WTC11 (cell line): ENCODE measurements at regions not wholly inside any gene's neighbourhood (a gene's known extent, or its start where the extent isn't known, plus 50 kb on each side); places are given as distances from the start of the nearest gene placed in this dataset.

ENCODE experiments used
- ATAC-seq: fragments of 200-7000 bp; cut with Tn5 transposase; 2 replicates; pipeline ENCODE4 v1.10.0; 2021; ENCODE audit warnings: mild to moderate bottlenecking, moderate library complexity
- CTCF ChIA-PET: fragments of 300-600 bp; sonication (Branson Sonifier 250); formaldehyde crosslinking; loops from one replicate; lab custom pipeline; 2021; ENCODE audit warnings: antibody characterized with exemption; lab: Charles Lee
- POLR2A ChIA-PET: fragments of 350-600 bp; sonication (Branson Sonifier 250); formaldehyde crosslinking; loops from one replicate; lab custom pipeline; 2021; ENCODE audit warnings: antibody characterized with exemption; lab: Charles Lee
- DNase-seq: peaks from one replicate; pipeline ENCODE4 v3.0.0; 2021; ENCODE audit warnings: low spot score
- H3K27ac Mint-ChIP-seq: 2 replicates; pipeline ENCODE4 v1.8.0; 2021; ENCODE audit warnings: mixed read lengths
- H3K27me3 Mint-ChIP-seq: 2 replicates; pipeline ENCODE4 v1.8.0; 2021; ENCODE audit warnings: low read depth, mild to moderate bottlenecking, moderate library complexity, mixed read lengths
- H3K36me3 Mint-ChIP-seq: 2 replicates; pipeline ENCODE4 v1.8.0; 2021; ENCODE audit warnings: mixed read lengths
- H3K4me1 Mint-ChIP-seq: 2 replicates; pipeline ENCODE4 v1.8.0; 2022; ENCODE audit warnings: mixed read lengths
- H3K4me3 Mint-ChIP-seq: 2 replicates; pipeline ENCODE4 v1.8.0; 2021; ENCODE audit warnings: mild to moderate bottlenecking, moderate library complexity, mixed read lengths
- H3K9me3 Mint-ChIP-seq: 2 replicates; pipeline ENCODE4 v1.8.0; 2021; ENCODE audit warnings: mixed read lengths
- CBFB ChIP-seq: sonication (generic); formaldehyde crosslinking; IDR thresholded peaks from 2 replicates; pipeline ENCODE4 v1.8.1; 2022; ENCODE audit warnings: mild to moderate bottlenecking, low read depth, missing genetic modification reagents
- CREM ChIP-seq: sonication (generic); formaldehyde crosslinking; IDR thresholded peaks from 2 replicates; pipeline ENCODE4 v1.8.1; 2022; ENCODE audit warnings: mild to moderate bottlenecking, missing genetic modification reagents, moderate library complexity
- FOXJ3 ChIP-seq: sonication (generic); formaldehyde crosslinking; IDR thresholded peaks from 2 replicates; pipeline ENCODE4 v1.9.0; 2021; ENCODE audit warnings: missing genetic modification reagents, mild to moderate bottlenecking, borderline replicate concordance
- FOXK1 ChIP-seq: sonication (generic); formaldehyde crosslinking; IDR thresholded peaks from 2 replicates; pipeline ENCODE4 v1.8.0; 2022; ENCODE audit warnings: mild to moderate bottlenecking, moderate library complexity, missing genetic modification reagents
- FOXP1 ChIP-seq: sonication (generic); formaldehyde crosslinking; IDR thresholded peaks from 2 replicates; pipeline ENCODE4 v1.8.0; 2022; ENCODE audit warnings: missing genetic modification reagents, mild to moderate bottlenecking, moderate library complexity, borderline replicate concordance
- GRHL2 ChIP-seq: fragments of 250-450 bp; sonication (Bioruptor Pico); IDR thresholded peaks from 2 replicates; pipeline ENCODE4 v1.8.0; 2022; ENCODE audit warnings: mild to moderate bottlenecking, moderate library complexity; ENCODE audit not compliant: insufficient replicate concordance, severe bottlenecking
- IRF2 ChIP-seq: sonication (generic); formaldehyde crosslinking; IDR thresholded peaks from 2 replicates; pipeline ENCODE4 v1.8.0; 2022; ENCODE audit warnings: low read depth, missing genetic modification reagents, borderline replicate concordance
- NR3C1 ChIP-seq: sonication (generic); formaldehyde crosslinking; conservative IDR thresholded peaks from 2 replicates; pipeline ENCODE4 v1.8.1; 2023; ENCODE audit warnings: low read depth, mild to moderate bottlenecking, missing genetic modification reagents
- OVOL2 ChIP-seq: fragments of 250-450 bp; sonication (Bioruptor Pico); IDR thresholded peaks from 2 replicates; pipeline ENCODE4 v1.9.0; 2021; ENCODE audit warnings: mild to moderate bottlenecking, borderline replicate concordance
- SMAD3 ChIP-seq: sonication (generic); formaldehyde crosslinking; IDR thresholded peaks from 2 replicates; pipeline ENCODE4 v1.8.0; 2022; ENCODE audit warnings: missing genetic modification reagents, mild to moderate bottlenecking, borderline replicate concordance
- TEAD4 ChIP-seq: sonication (generic); formaldehyde crosslinking; IDR thresholded peaks from 2 replicates; pipeline ENCODE4 v1.8.0; 2022; ENCODE audit warnings: mild to moderate bottlenecking, missing genetic modification reagents
- ZBTB21 ChIP-seq: sonication (generic); formaldehyde crosslinking; IDR thresholded peaks from 2 replicates; pipeline ENCODE4 v1.8.1; 2023; ENCODE audit warnings: mild to moderate bottlenecking, missing genetic modification reagents, borderline replicate concordance
- ZNF219 ChIP-seq: sonication (generic); formaldehyde crosslinking; IDR thresholded peaks from 2 replicates; pipeline ENCODE4 v1.8.0; 2023; ENCODE audit warnings: missing genetic modification reagents, mild to moderate bottlenecking, borderline replicate concordance
- ZNF396 ChIP-seq: fragments of 250-450 bp; sonication (Bioruptor Pico); IDR thresholded peaks from 2 replicates; pipeline ENCODE4 v1.8.0; 2021; ENCODE audit warnings: mild to moderate bottlenecking, moderate library complexity, borderline replicate concordance
- TF ChIP-seq, protein P1 (sequence below): sonication (generic); formaldehyde crosslinking; conservative IDR thresholded peaks from 2 replicates; pipeline ENCODE4 v1.8.1; 2022; ENCODE audit warnings: mild to moderate bottlenecking, missing genetic modification reagents
- TF ChIP-seq, protein P2 (sequence below): sonication (generic); formaldehyde crosslinking; IDR thresholded peaks from 2 replicates; pipeline ENCODE4 v1.8.1; 2023; ENCODE audit warnings: mild to moderate bottlenecking, missing genetic modification reagents
- TF ChIP-seq, protein P3 (sequence below): sonication (generic); formaldehyde crosslinking; conservative IDR thresholded peaks from 2 replicates; pipeline ENCODE4 v1.8.1; 2023; ENCODE audit warnings: mild to moderate bottlenecking, low read depth, missing genetic modification reagents, moderate library complexity
- TF ChIP-seq, protein P4 (sequence below): sonication (generic); formaldehyde crosslinking; IDR thresholded peaks from 2 replicates; pipeline ENCODE4 v1.8.1; 2023; ENCODE audit warnings: mild to moderate bottlenecking, missing genetic modification reagents
- TF ChIP-seq, protein P5 (sequence below): sonication (generic); formaldehyde crosslinking; IDR thresholded peaks from 2 replicates; pipeline ENCODE4 v1.8.0; 2022; ENCODE audit warnings: mild to moderate bottlenecking, missing genetic modification reagents
- TF ChIP-seq, protein P6 (sequence below): sonication (generic); formaldehyde crosslinking; IDR thresholded peaks from 2 replicates; pipeline ENCODE4 v1.8.1; 2022; ENCODE audit warnings: mild to moderate bottlenecking, moderate library complexity, missing genetic modification reagents
- TF ChIP-seq, protein P7 (sequence below): sonication (generic); formaldehyde crosslinking; IDR thresholded peaks from 2 replicates; pipeline ENCODE4 v1.8.1; 2022; ENCODE audit warnings: low read depth, mild to moderate bottlenecking, moderate library complexity, missing genetic modification reagents, borderline replicate concordance

DNA sequence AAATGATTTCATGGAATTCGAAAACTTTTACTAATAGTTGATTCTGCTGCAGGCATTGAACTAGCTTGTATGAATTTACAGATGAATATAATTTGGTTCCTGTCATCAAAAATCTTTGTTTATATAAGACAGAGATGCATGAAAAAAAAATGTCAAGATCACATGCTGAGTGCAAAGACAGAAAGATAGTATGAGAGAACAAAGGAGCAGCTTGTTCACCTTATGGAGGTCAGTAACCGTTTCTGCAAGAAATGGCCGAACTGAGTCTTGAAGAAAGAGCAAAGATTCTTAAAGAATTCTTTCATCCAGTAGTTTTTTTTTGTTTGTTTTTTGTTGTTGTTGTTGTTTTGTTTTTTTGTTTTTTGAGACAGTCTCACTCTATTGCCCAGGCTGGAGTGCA is 450.6 kb downstream of the TUSC7 start:
- ChIA-PET POLR2A (no interaction called here), CTCF (no interaction called here)
- DNase-seq = no peak
- no peaks in the 10 kb centered on the region for H3K36me3 Mint-ChIP-seq
- H3K27me3 Mint-ChIP-seq = no peaks in the 10 kb centered on the region
- no peak overlapping the region for H3K27ac Mint-ChIP-seq
- H3K4me1 Mint-ChIP-seq = peaks cover 16% of the 10 kb centered on the region
- no peak for ATAC-seq
- no peaks in the 10 kb centered on the region for H3K9me3 Mint-ChIP-seq
- H3K4me3 Mint-ChIP-seq = no peak overlapping the region
- TF ChIP-seq, protein P1, sequence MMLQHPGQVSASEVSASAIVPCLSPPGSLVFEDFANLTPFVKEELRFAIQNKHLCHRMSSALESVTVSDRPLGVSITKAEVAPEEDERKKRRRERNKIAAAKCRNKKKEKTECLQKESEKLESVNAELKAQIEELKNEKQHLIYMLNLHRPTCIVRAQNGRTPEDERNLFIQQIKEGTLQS (CRISPR knock-in tag) = no peak
- no peak for TF ChIP-seq ZNF396 (CRISPR knock-in tag)
- TF ChIP-seq OVOL2 (CRISPR knock-in tag) = no peak
- TF ChIP-seq, protein P2, sequence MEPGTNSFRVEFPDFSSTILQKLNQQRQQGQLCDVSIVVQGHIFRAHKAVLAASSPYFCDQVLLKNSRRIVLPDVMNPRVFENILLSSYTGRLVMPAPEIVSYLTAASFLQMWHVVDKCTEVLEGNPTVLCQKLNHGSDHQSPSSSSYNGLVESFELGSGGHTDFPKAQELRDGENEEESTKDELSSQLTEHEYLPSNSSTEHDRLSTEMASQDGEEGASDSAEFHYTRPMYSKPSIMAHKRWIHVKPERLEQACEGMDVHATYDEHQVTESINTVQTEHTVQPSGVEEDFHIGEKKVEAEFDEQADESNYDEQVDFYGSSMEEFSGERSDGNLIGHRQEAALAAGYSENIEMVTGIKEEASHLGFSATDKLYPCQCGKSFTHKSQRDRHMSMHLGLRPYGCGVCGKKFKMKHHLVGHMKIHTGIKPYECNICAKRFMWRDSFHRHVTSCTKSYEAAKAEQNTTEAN (CRISPR knock-in tag) = no peak
- TF ChIP-seq TEAD4 (CRISPR knock-in tag) = no peak

DNA sequence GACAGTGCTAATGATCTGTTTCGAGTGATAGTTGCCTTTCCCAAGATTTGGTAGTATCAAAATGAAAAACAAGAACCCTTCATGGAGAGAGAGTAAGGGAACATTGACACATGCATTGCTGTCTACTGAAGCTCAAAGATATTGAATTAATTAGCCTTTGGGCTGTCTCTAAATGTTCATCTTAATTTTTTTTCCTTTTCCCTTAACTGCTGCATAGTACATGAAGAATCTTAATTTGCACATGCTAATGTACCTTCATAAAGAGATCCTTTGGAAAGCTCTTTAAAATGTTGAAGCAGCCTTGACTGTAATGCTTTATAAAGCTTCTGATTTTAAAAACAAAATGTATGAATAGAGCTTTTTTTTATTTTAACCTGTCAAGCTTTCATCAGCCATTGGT is 452.2 kb downstream of the TUSC7 start:
- no peaks in the 10 kb centered on the region for H3K36me3 Mint-ChIP-seq
- ATAC-seq = no peak
- ChIA-PET CTCF (interaction anchor here (0.6 kb wide), 1 partner anchor 813 kb away, joined by 3 read pairs; no protein-coding TSS in a partner anchor), POLR2A (no interaction called here)
- H3K9me3 Mint-ChIP-seq = no peaks in the 10 kb centered on the region
- H3K27ac Mint-ChIP-seq = no peak overlapping the region
- H3K4me1 Mint-ChIP-seq = peaks cover 21% of the 10 kb centered on the region
- no peak overlapping the region for H3K4me3 Mint-ChIP-seq
- no peak for DNase-seq
- no peak for TF ChIP-seq SMAD3
- TF ChIP-seq FOXK1 (CRISPR knock-in tag) = no peak
- no peak for TF ChIP-seq IRF2 (CRISPR knock-in tag)
- TF ChIP-seq, protein P3, sequence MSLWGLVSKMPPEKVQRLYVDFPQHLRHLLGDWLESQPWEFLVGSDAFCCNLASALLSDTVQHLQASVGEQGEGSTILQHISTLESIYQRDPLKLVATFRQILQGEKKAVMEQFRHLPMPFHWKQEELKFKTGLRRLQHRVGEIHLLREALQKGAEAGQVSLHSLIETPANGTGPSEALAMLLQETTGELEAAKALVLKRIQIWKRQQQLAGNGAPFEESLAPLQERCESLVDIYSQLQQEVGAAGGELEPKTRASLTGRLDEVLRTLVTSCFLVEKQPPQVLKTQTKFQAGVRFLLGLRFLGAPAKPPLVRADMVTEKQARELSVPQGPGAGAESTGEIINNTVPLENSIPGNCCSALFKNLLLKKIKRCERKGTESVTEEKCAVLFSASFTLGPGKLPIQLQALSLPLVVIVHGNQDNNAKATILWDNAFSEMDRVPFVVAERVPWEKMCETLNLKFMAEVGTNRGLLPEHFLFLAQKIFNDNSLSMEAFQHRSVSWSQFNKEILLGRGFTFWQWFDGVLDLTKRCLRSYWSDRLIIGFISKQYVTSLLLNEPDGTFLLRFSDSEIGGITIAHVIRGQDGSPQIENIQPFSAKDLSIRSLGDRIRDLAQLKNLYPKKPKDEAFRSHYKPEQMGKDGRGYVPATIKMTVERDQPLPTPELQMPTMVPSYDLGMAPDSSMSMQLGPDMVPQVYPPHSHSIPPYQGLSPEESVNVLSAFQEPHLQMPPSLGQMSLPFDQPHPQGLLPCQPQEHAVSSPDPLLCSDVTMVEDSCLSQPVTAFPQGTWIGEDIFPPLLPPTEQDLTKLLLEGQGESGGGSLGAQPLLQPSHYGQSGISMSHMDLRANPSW = no peak
- TF ChIP-seq FOXJ3 = no peak
- TF ChIP-seq, protein P4, sequence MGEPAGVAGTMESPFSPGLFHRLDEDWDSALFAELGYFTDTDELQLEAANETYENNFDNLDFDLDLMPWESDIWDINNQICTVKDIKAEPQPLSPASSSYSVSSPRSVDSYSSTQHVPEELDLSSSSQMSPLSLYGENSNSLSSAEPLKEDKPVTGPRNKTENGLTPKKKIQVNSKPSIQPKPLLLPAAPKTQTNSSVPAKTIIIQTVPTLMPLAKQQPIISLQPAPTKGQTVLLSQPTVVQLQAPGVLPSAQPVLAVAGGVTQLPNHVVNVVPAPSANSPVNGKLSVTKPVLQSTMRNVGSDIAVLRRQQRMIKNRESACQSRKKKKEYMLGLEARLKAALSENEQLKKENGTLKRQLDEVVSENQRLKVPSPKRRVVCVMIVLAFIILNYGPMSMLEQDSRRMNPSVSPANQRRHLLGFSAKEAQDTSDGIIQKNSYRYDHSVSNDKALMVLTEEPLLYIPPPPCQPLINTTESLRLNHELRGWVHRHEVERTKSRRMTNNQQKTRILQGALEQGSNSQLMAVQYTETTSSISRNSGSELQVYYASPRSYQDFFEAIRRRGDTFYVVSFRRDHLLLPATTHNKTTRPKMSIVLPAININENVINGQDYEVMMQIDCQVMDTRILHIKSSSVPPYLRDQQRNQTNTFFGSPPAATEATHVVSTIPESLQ (CRISPR knock-in tag) = no peak
- TF ChIP-seq, protein P5, sequence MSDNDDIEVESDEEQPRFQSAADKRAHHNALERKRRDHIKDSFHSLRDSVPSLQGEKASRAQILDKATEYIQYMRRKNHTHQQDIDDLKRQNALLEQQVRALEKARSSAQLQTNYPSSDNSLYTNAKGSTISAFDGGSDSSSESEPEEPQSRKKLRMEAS (CRISPR knock-in tag) = no peak
- TF ChIP-seq FOXP1 (CRISPR knock-in tag) = no peak
- TF ChIP-seq NR3C1 (CRISPR knock-in tag) = no peak
- TF ChIP-seq ZNF219 = no peak
- TF ChIP-seq CBFB (CRISPR knock-in tag) = no peak
- no peak for TF ChIP-seq ZBTB21 (CRISPR knock-in tag)
- TF ChIP-seq GRHL2 (CRISPR knock-in tag) = no peak
- no peak for TF ChIP-seq CREM
- TF ChIP-seq OVOL2 (CRISPR knock-in tag) = no peak
- TF ChIP-seq, protein P6, sequence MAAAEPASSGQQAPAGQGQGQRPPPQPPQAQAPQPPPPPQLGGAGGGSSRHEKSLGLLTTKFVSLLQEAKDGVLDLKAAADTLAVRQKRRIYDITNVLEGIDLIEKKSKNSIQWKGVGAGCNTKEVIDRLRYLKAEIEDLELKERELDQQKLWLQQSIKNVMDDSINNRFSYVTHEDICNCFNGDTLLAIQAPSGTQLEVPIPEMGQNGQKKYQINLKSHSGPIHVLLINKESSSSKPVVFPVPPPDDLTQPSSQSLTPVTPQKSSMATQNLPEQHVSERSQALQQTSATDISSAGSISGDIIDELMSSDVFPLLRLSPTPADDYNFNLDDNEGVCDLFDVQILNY = no peak
- TF ChIP-seq ZNF396 (CRISPR knock-in tag) = no peak
- TF ChIP-seq, protein P7, sequence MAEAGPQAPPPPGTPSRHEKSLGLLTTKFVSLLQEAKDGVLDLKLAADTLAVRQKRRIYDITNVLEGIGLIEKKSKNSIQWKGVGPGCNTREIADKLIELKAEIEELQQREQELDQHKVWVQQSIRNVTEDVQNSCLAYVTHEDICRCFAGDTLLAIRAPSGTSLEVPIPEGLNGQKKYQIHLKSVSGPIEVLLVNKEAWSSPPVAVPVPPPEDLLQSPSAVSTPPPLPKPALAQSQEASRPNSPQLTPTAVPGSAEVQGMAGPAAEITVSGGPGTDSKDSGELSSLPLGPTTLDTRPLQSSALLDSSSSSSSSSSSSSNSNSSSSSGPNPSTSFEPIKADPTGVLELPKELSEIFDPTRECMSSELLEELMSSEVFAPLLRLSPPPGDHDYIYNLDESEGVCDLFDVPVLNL = no peak
- H3K27me3 Mint-ChIP-seq = no peaks in the 10 kb centered on the region
